Stimulated activated CD8-positive, alpha-beta memory T cell treated with anti-CD3 and anti-CD28 coated beads, Interleukin-4, amount 100 ng/mL, for 48 hours (primary cell): ENCODE measurements at regions not wholly inside any gene's neighbourhood (a gene's known extent, or its start where the extent isn't known, plus 50 kb on each side); places are given as distances from the start of the nearest gene placed in this dataset.

Source experiments
- DNase-seq: peaks from one replicate; pipeline ENCODE4 v3.0.0-alpha.2; 2020

- DNase-seq, result no peak
Observed at GRCh38 chrX:42505016-42505415, 272.9 kb downstream of the PPP1R2C start.

- DNase-seq, result no peak
Observed at GRCh38 chrX:42499620-42500019, 278.3 kb downstream of the PPP1R2C start.

- DNase-seq, result no peak
Observed at GRCh38 chrX:42497356-42497755, 280.6 kb downstream of the PPP1R2C start.

GRCh38 chrX:42496239-42496638 is 281.7 kb downstream of the PPP1R2C start:
- DNase-seq, result no peak

- no peak for DNase-seq
Observed at GRCh38 chrX:42495139-42495538, 282.8 kb downstream of the PPP1R2C start.

GRCh38 chrX:42491137-42491907 is 286.6 kb downstream of the PPP1R2C start:
- DNase-seq, result no peak

GRCh38 chrX:42490111-42490510 is 287.9 kb downstream of the PPP1R2C start:
- DNase-seq, result no peak

GRCh38 chrX:42485601-42486000 is 292.4 kb downstream of the PPP1R2C start:
- DNase-seq, result no peak

GRCh38 chrX:42484233-42484632 is 293.7 kb downstream of the PPP1R2C start:
- no peak for DNase-seq

GRCh38 chrX:42477396-42477795 is 300.6 kb downstream of the PPP1R2C start:
- DNase-seq, result no peak

GRCh38 chrX:42472727-42473126 is 305.2 kb downstream of the PPP1R2C start:
- DNase-seq, result no peak

- DNase-seq, result no peak
Observed at GRCh38 chrX:42466332-42467046, 311.5 kb downstream of the PPP1R2C start.

- no peak for DNase-seq
Observed at GRCh38 chrX:42465821-42466220, 312.1 kb downstream of the PPP1R2C start.

- DNase-seq, result no peak
Observed at GRCh38 chrX:42463706-42464490, 314.1 kb downstream of the PPP1R2C start.

- DNase-seq, result no peak
Observed at GRCh38 chrX:42462917-42463316, 315.0 kb downstream of the PPP1R2C start.

GRCh38 chrX:42460706-42461105 is 317.3 kb downstream of the PPP1R2C start:
- no peak for DNase-seq

GRCh38 chrX:42459735-42460134 is 318.2 kb downstream of the PPP1R2C start:
- no peak for DNase-seq

- DNase-seq, result no peak
Observed at GRCh38 chrX:42456176-42456700, 321.7 kb downstream of the PPP1R2C start.

GRCh38 chrX:42450228-42450627 is 327.7 kb downstream of the PPP1R2C start:
- no peak for DNase-seq

- DNase-seq, result no peak
Observed at GRCh38 chrX:42443267-42443666, 334.7 kb downstream of the PPP1R2C start.

GRCh38 chrX:42442745-42443144 is 335.2 kb downstream of the PPP1R2C start:
- no peak for DNase-seq

- DNase-seq, result no peak
Observed at GRCh38 chrX:42437211-42437610, 340.8 kb downstream of the PPP1R2C start.

- DNase-seq, result no peak
Observed at GRCh38 chrX:42434458-42435166, 343.4 kb downstream of the PPP1R2C start.
